HT1080 (cell line): ENCODE measurements at regions not wholly inside any gene's neighbourhood (a gene's known extent, or its start where the extent isn't known, plus 50 kb on each side); places are given as distances from the start of the nearest gene placed in this dataset.
"Not testable (repeated sequence)": the region's sequence is repeated elsewhere in the genome, so short reads cannot be mapped to it uniquely, and the experiment has no call there.

Experiments
- DNase-seq: peaks from one replicate; pipeline ENCODE4 v3.0.0-alpha.2; 2015; ENCODE audit warnings: low read depth

GRCh38 chr17:34740565-34741520 lies 161.5 kb downstream of the TMEM132E start:
- DNase-seq = no peak

- no peak for DNase-seq
These were observed 160.0 kb downstream of the TMEM132E start for GRCh38 chr17:34739386-34739785.

- DNase-seq = not testable (repeated sequence)
These were observed 158.3 kb downstream of the TMEM132E start for GRCh38 chr17:34737673-34738072.

- no peak for DNase-seq
These were observed 157.2 kb downstream of the TMEM132E start for GRCh38 chr17:34736611-34737010.

- DNase-seq = no peak
These were observed 154.0 kb downstream of the TMEM132E start for GRCh38 chr17:34733333-34733732.

GRCh38 chr17:34730816-34731215 lies 151.4 kb downstream of the TMEM132E start:
- DNase-seq = no peak

- no peak for DNase-seq
These were observed 149.5 kb downstream of the TMEM132E start for GRCh38 chr17:34728771-34729310.

DNA sequence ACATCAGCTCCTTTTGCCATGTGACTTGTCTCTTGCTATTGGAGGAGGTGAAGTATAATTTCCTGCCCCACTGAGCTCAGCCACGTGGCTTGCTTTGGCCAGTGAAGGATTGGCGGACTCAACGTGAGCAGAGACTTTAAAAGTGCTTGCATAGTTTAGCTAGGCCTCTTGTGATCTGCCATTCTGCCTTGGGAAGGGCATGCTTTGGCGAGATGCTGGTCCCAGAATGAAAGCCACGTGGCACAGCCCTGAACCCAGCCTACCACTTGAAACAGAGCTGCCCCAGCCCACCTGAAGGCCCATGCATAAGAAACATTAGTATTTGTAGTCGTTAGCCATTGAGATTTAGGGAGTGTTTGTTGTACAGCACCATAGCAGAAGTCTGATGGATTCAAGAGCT lies 148.2 kb downstream of the TMEM132E start:
- no peak for DNase-seq

DNA sequence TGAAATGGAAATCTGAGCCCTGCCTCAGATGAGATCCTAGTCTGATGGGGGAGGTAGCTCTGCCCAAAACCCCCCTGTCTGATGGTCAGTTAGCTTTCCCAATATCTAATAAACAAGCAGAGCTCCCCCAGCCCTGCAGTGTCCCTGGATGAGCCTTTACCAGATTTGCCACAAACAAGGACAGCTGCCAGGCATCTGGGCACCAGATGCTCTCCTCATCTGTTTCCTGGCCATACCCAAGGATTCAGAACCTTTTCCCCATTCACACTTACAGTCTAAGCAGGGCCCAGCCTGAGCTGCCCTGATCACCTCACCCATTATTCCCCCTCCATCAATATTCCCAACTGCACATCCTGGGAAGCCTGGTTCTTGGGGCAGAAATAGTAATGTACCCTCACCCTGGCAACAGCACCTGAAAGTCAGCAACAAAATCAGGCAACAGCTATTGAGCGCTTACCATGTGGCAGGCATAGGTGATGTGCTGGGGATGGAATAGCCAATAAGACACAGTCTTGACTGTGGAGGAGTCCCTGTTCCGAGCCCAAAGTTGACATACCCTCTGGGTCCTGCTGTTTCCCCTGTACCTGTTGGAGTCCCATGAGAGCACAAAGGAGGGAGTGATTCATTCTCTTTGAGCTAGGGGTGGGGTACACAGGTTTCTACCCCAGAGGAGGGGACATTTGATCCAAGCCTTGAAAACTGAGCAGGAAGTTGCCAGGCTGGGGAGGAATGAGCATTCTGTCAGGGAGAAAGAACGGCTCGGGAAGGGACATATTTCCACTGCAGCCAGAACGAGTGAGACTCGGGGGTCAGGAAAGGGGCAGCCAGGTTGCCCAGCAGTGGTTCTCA lies 147.4 kb downstream of the TMEM132E start:
- DNase-seq = no peak

- DNase-seq = no peak
These were observed 146.3 kb downstream of the TMEM132E start for GRCh38 chr17:34725725-34726124.

DNA sequence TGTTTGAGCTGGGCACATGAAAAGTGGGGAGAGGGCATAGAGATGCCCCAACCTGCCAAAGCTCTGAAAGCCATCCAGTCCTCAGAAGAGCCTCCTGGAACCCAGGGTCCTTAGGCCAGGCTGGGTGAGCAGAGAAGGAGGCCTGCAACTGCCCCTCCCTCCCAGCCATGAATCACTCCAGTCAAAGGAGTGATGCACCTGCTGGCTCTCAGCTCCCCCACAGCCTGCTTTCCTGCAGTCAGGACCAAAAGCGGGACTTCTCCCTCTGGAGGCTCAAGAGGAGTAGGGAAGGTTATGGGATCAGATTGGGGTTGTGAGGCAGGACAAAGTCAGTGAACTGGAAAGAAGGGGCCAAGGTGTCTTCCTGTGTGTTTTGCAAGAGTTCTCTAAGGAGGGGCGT lies 145.6 kb downstream of the TMEM132E start:
- DNase-seq = peak; percentile 10

- no peak for DNase-seq
These were observed 144.5 kb downstream of the TMEM132E start for GRCh38 chr17:34723875-34724274.

GRCh38 chr17:34721326-34721725 lies 141.9 kb downstream of the TMEM132E start:
- peak; percentile 95 for DNase-seq

DNA sequence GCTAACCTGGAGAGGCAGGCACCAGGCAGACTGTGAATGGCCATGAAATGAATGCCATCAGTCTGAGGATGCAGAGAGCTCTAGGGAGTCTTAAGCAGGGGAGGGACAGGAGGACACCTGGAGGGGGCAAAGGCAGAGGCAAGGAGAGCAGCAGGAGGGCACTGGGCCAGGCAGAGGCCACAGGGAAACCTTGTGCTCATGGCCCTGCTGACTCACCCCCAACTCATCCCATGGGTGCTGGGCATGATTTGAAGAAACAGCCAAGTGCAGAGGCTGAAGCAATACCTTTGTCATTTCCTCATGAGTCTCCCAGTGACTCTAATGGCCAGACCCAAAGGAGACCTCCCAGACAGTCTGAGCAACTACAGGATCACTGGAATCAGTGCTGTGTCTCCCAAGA lies 141.4 kb downstream of the TMEM132E start:
- DNase-seq = peak; percentile 94

GRCh38 chr17:34719569-34719968 lies 140.2 kb downstream of the TMEM132E start:
- no peak for DNase-seq

GRCh38 chr17:34717092-34717491 lies 137.7 kb downstream of the TMEM132E start:
- no peak for DNase-seq

GRCh38 chr17:34716291-34716690 lies 136.9 kb downstream of the TMEM132E start:
- no peak for DNase-seq

GRCh38 chr17:34715504-34715903 lies 136.1 kb downstream of the TMEM132E start:
- no peak for DNase-seq

DNA sequence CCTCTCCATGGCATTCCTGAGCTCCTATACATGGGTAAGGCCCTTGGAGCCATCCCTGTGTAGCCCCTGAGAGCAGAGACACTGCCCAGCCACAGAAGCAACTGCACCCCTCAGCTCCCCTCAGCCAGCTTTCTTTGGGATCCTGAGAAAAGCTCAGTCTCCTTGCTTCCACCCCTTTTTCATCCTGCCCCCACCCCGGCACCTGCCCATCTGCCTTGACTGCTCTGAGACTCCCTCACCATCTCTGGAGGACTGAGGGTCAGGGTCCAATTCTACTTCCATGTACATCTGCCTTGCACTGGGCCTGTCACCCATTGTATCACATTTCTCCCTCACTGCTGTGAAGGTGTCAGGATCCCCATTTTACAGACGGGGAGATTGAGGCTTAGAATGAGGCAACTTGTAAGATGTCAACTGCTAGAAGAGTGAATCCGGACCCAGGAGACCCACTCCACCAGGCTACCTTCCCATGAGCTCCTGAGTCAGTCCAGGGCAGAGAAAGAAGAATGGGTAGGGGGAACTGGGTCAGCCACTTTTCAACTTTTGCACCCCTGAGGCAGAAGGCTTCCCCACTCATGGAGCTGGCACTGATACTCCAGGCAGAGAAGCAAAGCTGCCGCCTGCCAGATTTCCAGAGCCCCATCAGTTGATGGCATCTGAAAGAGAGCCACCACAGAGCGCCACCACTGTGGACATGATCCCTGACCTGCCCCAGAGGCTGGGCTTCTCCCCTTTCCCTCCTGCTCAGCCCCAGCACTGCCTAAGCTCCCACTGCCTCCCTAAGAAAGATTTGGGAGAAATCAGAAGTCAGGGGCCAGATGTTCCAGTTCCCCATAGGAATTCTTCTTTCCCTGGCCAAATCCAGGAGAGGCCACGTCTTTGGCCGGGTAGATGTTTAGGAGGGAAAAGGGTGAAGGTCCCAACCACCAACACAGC lies 135.4 kb downstream of the TMEM132E start:
- no peak for DNase-seq

- DNase-seq = no peak
These were observed 134.3 kb downstream of the TMEM132E start for GRCh38 chr17:34713687-34714086.
